ENCODE measurements at regions not wholly inside any gene's neighbourhood (a gene's known extent, or its start where the extent isn't known, plus 50 kb on each side); places are given as distances from the start of the nearest gene placed in this dataset.

DNA sequence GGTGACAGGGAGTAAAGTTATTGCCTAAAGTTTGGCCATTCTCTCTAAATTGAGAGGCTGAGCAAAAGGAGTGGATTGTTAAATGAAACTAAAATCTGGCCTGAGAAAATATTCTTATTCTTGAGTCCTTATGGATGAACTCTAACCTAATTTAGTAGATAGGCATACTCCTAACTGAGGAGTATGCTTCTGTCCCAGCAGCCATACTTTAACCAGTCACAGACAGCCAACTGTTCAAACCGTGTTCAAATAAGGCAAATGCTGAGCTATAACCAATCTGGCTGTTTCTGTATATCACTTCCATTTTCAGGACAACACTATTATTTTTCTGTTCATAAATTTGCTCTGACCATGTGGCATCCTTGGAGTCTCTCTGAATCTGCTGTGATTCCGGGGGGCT lies 75.9 kb upstream of the RERGL start:
- TF ChIP-seq, protein P1, sequence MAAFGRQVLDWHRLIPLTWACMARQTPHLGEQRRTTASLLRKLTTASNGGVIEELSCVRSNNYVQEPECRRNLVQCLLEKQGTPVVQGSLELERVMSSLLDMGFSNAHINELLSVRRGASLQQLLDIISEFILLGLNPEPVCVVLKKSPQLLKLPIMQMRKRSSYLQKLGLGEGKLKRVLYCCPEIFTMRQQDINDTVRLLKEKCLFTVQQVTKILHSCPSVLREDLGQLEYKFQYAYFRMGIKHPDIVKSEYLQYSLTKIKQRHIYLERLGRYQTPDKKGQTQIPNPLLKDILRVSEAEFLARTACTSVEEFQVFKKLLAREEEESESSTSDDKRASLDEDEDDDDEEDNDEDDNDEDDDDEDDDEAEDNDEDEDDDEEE (CRISPR knock-in tag; IDR thresholded peaks at IDR 0.05), result no peak
- TF ChIP-seq HDAC1 (CRISPR knock-in tag; IDR thresholded peaks at IDR 0.05) (no peak), TGIF2 (CRISPR knock-in tag; IDR thresholded peaks at IDR 0.05) (no peak), NCOA2 (CRISPR knock-in tag; IDR thresholded peaks at IDR 0.05) (no peak), CEBPB (IDR thresholded peaks at IDR 0.05; ENCODE audit: borderline replicate concordance, low read depth, low read length) (no peak)
- TF ChIP-seq, protein P2, sequence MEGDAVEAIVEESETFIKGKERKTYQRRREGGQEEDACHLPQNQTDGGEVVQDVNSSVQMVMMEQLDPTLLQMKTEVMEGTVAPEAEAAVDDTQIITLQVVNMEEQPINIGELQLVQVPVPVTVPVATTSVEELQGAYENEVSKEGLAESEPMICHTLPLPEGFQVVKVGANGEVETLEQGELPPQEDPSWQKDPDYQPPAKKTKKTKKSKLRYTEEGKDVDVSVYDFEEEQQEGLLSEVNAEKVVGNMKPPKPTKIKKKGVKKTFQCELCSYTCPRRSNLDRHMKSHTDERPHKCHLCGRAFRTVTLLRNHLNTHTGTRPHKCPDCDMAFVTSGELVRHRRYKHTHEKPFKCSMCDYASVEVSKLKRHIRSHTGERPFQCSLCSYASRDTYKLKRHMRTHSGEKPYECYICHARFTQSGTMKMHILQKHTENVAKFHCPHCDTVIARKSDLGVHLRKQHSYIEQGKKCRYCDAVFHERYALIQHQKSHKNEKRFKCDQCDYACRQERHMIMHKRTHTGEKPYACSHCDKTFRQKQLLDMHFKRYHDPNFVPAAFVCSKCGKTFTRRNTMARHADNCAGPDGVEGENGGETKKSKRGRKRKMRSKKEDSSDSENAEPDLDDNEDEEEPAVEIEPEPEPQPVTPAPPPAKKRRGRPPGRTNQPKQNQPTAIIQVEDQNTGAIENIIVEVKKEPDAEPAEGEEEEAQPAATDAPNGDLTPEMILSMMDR (CRISPR knock-in tag; IDR thresholded peaks at IDR 0.05), result no peak
- TF ChIP-seq, protein P3, sequence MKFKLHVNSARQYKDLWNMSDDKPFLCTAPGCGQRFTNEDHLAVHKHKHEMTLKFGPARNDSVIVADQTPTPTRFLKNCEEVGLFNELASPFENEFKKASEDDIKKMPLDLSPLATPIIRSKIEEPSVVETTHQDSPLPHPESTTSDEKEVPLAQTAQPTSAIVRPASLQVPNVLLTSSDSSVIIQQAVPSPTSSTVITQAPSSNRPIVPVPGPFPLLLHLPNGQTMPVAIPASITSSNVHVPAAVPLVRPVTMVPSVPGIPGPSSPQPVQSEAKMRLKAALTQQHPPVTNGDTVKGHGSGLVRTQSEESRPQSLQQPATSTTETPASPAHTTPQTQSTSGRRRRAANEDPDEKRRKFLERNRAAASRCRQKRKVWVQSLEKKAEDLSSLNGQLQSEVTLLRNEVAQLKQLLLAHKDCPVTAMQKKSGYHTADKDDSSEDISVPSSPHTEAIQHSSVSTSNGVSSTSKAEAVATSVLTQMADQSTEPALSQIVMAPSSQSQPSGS (CRISPR knock-in tag; IDR thresholded peaks at IDR 0.05), result no peak
- TF ChIP-seq, protein P4, sequence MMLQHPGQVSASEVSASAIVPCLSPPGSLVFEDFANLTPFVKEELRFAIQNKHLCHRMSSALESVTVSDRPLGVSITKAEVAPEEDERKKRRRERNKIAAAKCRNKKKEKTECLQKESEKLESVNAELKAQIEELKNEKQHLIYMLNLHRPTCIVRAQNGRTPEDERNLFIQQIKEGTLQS (CRISPR knock-in tag; IDR thresholded peaks at IDR 0.05), result no peak
- TF ChIP-seq, protein P5, sequence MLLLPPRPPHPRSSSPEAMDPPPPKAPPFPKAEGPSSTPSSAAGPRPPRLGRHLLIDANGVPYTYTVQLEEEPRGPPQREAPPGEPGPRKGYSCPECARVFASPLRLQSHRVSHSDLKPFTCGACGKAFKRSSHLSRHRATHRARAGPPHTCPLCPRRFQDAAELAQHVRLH (CRISPR knock-in tag; IDR thresholded peaks at IDR 0.05; ENCODE audit: borderline replicate concordance, low read depth), result no peak

All from HepG2 (cell line).